ENCODE measurements at regions not wholly inside any gene's neighbourhood (a gene's known extent, or its start where the extent isn't known, plus 50 kb on each side); places are given as distances from the start of the nearest gene placed in this dataset.

GRCh38 chr13:87941226-87941625 is 270.1 kb downstream of the SLITRK5 start:
- TF ChIP-seq GATA2 (IDR thresholded peaks at IDR 0.05; ENCODE audit: low read depth, low read length) (no peak), GATA3 (IDR thresholded peaks at IDR 0.05; ENCODE audit: low read depth, low read length) (no peak)

Data from SH-SY5Y (cell line).